Superior temporal gyrus (tissue), 1 donor: ENCODE measurements at regions not wholly inside any gene's neighbourhood (a gene's known extent, or its start where the extent isn't known, plus 50 kb on each side); places are given as distances from the start of the nearest gene placed in this dataset.

Source experiments
- DNase-seq: peaks from one replicate; pipeline ENCODE4 v3.0.0-alpha.2; 2016; ENCODE audit errors: extremely low spot score

DNA sequence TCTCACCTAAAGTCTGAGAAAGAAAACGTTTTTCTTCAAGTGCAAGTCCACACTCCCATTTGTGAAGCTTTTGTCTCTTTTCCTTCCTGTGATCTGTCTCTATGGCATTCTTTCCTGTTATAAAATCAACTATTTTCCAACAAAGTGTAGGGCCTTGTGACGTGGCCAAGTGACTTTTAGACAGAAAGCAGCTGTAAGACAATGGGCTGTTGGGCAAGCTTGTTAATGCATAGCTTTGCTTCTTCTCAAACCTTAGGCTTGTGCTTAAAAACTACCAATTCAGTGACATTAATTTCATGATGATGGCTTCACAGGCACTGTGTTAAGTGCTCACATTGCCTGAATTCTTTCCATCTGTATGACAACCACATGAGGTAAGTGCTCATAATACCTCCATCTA lies 83.5 kb downstream of the VCY1B start:
- no peak for DNase-seq

GRCh38 chrY:14145614-14146013 lies 89.6 kb downstream of the VCY1B start:
- no peak for DNase-seq

GRCh38 chrY:14182776-14183175 lies 126.7 kb downstream of the VCY1B start:
- DNase-seq = peak; percentile 3

GRCh38 chrY:14222014-14222413 lies 166.0 kb downstream of the VCY1B start:
- DNase-seq = no peak

DNA sequence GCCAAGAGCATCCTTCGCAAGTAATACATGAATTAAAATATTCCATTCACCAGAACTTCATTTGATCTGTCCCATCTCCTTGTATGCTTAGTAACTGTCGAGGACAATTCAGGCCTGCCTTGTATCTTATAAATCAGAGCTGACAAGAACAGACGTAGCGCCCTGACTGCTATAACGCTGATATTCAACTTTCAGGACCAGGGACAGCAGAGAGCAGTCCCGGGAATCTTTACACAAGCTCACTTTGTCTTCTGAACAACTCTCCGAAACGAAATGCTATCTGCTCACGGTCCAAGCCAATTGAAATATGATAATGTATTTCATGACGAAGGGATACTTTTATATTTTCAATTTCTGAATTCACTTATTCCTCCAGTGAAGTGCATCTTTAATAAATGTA lies 175.7 kb downstream of the VCY1B start:
- DNase-seq = no peak

GRCh38 chrY:14235070-14235469 lies 179.0 kb downstream of the VCY1B start:
- DNase-seq = no peak

- no peak for DNase-seq
Observed at GRCh38 chrY:14238277-14238676, 182.2 kb downstream of the VCY1B start.

- peak; percentile 57 for DNase-seq
Observed at GRCh38 chrY:14246948-14247347, 190.9 kb downstream of the VCY1B start.

GRCh38 chrY:14248878-14249576 lies 193.0 kb downstream of the VCY1B start:
- DNase-seq = no peak

DNA sequence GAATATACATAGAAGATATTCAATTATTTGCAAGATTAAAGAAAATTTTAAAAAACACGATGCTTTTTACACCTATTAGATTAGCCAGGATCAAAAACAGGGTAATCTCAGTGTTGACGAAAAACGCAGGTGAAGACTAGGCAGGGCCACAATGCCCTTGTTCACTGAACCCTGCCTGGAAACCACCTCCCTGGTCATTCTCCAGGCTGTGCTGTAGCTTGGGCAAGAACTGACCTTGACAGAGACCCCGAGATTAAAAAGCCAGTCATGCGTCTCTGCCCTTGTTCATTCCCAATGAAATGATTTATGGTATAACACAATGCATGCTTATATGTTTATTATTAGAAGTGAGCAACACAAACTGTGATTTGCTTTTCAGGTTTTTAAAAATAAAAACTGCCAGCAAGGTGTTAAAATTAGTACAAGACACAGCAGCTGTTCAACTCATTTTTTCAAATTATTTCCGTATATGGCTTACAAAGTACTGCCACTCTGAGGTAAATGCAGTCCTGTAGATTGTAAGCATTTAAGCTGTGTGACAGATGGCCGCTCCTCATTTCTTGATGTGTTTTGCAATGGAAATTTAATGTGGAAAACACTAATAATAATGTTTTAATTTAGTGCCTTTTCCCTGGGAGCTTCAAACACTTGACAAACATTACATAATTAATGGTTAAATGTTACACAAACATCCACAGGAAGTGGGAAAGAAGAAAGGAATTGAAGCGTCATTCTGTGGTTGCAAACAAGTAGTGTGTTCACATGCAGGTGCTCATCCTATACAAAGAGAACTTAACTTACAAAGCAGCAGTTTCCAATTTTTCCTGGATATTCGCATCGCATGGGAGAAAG lies 200.2 kb downstream of the VCY1B start:
- no peak for DNase-seq

- no peak for DNase-seq
Observed at GRCh38 chrY:14256817-14257168, 200.8 kb downstream of the VCY1B start.

- DNase-seq = no peak
Observed at GRCh38 chrY:14277029-14277428, 221.0 kb downstream of the VCY1B start.

DNA sequence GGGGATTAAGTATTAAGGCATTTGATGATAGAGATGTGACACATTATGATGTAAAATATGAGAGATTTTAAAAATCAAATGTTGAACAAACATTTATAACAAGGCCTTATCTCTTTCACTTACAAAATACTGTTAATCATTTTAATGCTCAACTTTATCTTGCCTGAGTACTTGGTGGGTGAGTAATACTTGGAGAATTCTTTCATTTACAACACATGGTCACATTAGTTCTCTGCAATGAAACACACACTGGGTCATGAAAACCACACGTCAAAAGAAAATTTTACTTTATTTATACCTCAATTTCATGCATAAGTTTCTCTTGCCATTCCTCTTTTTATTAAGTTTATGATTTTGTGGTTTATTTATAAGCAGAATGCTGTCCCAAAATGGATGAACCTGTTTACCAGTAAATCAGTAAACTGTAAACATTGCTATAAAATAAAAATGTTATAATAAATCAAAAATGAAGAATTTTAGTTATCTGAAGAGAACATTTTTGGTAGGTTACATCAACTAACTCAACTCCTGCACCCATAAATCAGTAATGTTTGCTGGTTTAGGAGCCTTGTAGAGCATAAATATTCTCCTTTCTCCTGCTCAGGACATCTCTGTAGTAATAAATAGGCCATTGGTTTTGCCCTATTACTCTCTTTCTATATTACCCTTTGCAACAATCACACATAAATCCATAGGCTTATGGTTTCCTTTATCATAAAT lies 233.5 kb upstream of the NLGN4Y start:
- no peak for DNase-seq

- no peak for DNase-seq
Observed at GRCh38 chrY:14292382-14292781, 231.9 kb upstream of the NLGN4Y start.

DNA sequence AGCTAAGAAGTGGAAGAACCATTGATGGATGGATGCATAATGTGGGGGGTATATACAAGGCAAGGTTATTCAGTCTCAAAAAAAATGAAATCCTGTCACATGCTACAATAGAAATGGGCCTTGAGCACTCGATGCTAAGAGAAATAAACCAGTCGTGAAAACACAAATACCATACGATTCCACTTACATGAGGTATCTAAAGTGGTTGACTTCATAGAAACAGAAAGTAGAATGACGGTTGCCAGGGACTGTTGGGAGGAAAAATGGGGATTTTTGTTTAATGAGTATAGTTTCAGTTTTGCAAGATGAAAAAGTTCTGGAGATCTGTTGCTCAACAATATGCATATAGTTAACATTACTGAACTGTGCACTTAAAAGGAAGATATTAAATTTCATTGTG lies 223.6 kb upstream of the NLGN4Y start:
- no peak for DNase-seq

DNA sequence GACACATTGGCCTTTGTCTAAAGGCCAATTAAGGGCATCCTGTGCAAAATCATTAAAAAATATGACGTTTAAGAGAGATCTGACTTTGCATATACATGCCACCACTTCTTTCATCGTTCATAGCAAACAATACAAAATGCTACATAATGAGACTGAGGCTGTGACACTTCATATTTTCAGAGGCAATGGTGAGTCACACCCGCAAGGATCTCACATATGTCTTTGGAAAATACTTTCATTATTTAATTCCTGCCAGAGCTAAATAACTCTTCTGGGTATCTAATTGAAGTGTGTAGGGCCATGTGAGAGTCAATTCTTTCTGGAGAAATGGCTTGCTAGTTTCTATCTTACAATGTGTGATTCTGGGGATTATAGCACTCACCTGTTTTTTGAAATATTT lies 222.8 kb upstream of the NLGN4Y start:
- no peak for DNase-seq

DNA sequence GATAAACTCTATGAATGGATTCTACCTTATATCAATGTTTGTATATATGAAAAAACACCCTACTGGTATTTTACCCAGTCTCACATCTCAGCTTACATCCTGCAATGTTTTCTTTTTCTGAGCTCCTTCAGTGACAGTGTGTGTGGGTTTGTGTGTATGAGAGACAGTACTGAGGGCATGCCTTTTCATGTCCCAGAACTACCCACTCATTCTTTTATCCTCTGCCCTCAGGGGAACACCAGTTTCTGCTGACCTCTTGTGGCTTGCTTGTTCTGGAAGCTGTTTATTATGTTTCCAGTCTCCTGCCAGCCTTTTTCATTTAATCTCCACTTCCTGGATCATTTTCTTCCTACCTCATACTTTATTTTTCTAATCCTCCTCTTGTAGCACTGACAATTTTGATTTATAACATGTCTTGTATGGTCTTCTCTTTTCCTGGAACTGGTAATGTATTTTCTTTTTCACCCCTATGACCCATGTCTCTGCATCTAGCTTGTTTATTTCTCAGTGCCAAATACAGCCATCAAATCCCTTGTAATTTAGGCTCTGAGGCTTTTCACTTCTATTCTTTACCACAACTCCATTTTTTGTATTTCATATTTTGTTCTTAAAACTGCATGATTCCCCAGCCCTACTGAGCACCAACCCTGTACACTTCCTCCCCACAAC lies 195.5 kb upstream of the NLGN4Y start:
- peak; percentile 49 for DNase-seq

DNA sequence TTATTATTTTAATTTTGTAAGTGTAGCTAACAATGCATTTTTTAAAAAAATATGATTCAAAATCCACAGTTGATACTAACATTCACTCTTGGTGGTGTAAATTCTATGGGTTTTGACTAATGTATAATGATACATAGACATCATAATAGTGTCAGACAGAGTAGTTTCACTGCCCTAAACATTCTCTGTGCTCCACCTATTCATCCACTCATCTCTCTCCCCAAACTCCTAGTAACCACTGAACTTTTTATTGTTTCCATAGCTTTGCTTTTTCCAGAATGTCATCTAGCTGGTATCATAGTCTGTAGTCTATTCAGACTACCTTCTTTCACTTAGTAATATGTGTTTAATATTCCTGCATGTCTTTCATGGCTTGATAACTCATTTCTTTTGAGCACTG lies 194.0 kb upstream of the NLGN4Y start:
- DNase-seq = no peak

DNA sequence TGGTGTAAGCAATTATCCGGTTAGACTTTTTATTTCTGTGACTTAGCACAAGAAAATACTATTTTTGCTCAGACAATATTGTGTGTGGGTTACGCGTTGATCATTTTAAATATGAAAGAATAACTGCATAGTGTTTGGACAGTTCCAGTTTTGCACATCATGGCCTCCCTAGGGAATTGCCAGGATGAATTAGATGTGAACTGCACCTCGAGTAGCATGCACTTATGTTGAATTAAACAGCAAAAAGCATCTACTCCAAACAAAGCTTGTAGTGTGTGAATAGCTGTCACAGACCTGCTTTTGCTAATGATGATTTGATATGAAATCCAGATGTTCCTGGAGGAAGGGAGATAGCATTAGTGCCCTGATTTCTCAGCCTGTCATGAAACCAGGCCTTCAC lies 184.8 kb upstream of the NLGN4Y start:
- no peak for DNase-seq

GRCh38 chrY:14340459-14341143 lies 183.7 kb upstream of the NLGN4Y start:
- DNase-seq = no peak

GRCh38 chrY:14344648-14345333 lies 179.5 kb upstream of the NLGN4Y start:
- peak; percentile 5 for DNase-seq
